Ishikawa (cell line): ENCODE measurements at regions not wholly inside any gene's neighbourhood (a gene's known extent, or its start where the extent isn't known, plus 50 kb on each side); places are given as distances from the start of the nearest gene placed in this dataset.

Source experiments
- CEBPB ChIP-seq: IDR thresholded peaks from 2 replicates; pipeline ENCODE4 v1.6.1; 2012
- CREB1 ChIP-seq: IDR thresholded peaks from 2 replicates; pipeline ENCODE4 v1.6.1; 2012; ENCODE audit warnings: low read depth
- EGR1 ChIP-seq: IDR thresholded peaks from 2 replicates; pipeline ENCODE4 v1.6.1; 2012
- EP300 ChIP-seq: IDR thresholded peaks from 2 replicates; pipeline ENCODE4 v1.6.1; 2012; ENCODE audit warnings: borderline replicate concordance
- FOXM1 ChIP-seq: IDR thresholded peaks from 2 replicates; pipeline ENCODE4 v1.6.1; 2012; ENCODE audit warnings: low read depth, borderline replicate concordance
- NFIC ChIP-seq: IDR thresholded peaks from 2 replicates; pipeline ENCODE4 v1.6.1; 2012
- RAD21 ChIP-seq: IDR thresholded peaks from 2 replicates; pipeline ENCODE4 v1.6.1; 2012; ENCODE audit warnings: low read depth
- TAF1 ChIP-seq: IDR thresholded peaks from 2 replicates; pipeline ENCODE4 v1.6.1; 2012; ENCODE audit warnings: low read depth, mild to moderate bottlenecking
- TCF12 ChIP-seq: IDR thresholded peaks from 2 replicates; pipeline ENCODE4 v1.6.1; 2012; ENCODE audit warnings: low read depth
- TEAD4 ChIP-seq: IDR thresholded peaks from 2 replicates; pipeline ENCODE4 v1.6.1; 2012
- USF1 ChIP-seq: IDR thresholded peaks from 2 replicates; pipeline ENCODE4 v1.6.1; 2012
- YY1 ChIP-seq: IDR thresholded peaks from 2 replicates; pipeline ENCODE4 v1.6.1; 2012; ENCODE audit warnings: low read depth
- ZBTB7A ChIP-seq: IDR thresholded peaks from 2 replicates; pipeline ENCODE4 v1.6.1; 2012; ENCODE audit warnings: low read depth
- TF ChIP-seq, protein P1 (sequence below): IDR thresholded peaks from 2 replicates; pipeline ENCODE4 v1.6.1; 2012; ENCODE audit warnings: low read depth, mild to moderate bottlenecking
- TF ChIP-seq, protein P2 (sequence below): IDR thresholded peaks from 2 replicates; pipeline ENCODE4 v1.6.1; 2012

- no peak for TF ChIP-seq EGR1
- TF ChIP-seq ZBTB7A = no peak
- no peak for TF ChIP-seq EP300
- no peak for TF ChIP-seq TCF12
- TF ChIP-seq NFIC = no peak
- TF ChIP-seq CEBPB = no peak
- TF ChIP-seq TEAD4 = no peak
These were observed 354.2 kb downstream of the PDCD6IP start for GRCh38 chr3:34152656-34153055.

DNA sequence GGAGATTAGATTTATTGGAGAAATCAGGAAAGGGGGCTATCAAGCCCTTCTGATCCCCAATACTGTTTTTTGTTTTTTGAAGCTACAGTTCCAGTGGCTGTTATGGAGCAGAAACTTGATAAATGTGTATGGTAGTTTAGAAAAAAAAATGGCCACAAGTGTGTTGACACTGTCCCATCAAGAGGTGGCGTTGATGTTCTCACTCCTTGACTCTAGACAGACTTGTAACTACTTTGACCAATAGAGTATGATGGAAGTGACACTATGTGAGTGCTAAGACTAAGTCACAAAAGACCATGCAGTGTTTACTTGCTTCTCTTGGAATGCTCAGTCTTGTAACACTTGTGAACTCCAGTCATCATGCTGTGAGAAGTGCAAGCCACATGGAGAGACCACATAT, 356.7 kb downstream of the PDCD6IP start:
- no peak for TF ChIP-seq FOXM1
- no peak for TF ChIP-seq ZBTB7A
- no peak for TF ChIP-seq RAD21
- TF ChIP-seq YY1 = no peak
- TF ChIP-seq TCF12 = no peak
- no peak for TF ChIP-seq USF1
- no peak for TF ChIP-seq EP300
- no peak for TF ChIP-seq TAF1

GRCh38 chr3:34155666-34156065, 357.2 kb downstream of the PDCD6IP start:
- no peak for TF ChIP-seq CREB1
- no peak for TF ChIP-seq RAD21
- TF ChIP-seq, protein P1, sequence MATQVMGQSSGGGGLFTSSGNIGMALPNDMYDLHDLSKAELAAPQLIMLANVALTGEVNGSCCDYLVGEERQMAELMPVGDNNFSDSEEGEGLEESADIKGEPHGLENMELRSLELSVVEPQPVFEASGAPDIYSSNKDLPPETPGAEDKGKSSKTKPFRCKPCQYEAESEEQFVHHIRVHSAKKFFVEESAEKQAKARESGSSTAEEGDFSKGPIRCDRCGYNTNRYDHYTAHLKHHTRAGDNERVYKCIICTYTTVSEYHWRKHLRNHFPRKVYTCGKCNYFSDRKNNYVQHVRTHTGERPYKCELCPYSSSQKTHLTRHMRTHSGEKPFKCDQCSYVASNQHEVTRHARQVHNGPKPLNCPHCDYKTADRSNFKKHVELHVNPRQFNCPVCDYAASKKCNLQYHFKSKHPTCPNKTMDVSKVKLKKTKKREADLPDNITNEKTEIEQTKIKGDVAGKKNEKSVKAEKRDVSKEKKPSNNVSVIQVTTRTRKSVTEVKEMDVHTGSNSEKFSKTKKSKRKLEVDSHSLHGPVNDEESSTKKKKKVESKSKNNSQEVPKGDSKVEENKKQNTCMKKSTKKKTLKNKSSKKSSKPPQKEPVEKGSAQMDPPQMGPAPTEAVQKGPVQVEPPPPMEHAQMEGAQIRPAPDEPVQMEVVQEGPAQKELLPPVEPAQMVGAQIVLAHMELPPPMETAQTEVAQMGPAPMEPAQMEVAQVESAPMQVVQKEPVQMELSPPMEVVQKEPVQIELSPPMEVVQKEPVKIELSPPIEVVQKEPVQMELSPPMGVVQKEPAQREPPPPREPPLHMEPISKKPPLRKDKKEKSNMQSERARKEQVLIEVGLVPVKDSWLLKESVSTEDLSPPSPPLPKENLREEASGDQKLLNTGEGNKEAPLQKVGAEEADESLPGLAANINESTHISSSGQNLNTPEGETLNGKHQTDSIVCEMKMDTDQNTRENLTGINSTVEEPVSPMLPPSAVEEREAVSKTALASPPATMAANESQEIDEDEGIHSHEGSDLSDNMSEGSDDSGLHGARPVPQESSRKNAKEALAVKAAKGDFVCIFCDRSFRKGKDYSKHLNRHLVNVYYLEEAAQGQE = no peak
- no peak for TF ChIP-seq CEBPB
- TF ChIP-seq EP300 = no peak
- TF ChIP-seq TEAD4 = no peak
- TF ChIP-seq TCF12 = no peak
- TF ChIP-seq, protein P2, sequence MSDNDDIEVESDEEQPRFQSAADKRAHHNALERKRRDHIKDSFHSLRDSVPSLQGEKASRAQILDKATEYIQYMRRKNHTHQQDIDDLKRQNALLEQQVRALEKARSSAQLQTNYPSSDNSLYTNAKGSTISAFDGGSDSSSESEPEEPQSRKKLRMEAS = no peak
- TF ChIP-seq YY1 = no peak
- no peak for TF ChIP-seq USF1
- no peak for TF ChIP-seq ZBTB7A
- no peak for TF ChIP-seq EGR1
- no peak for TF ChIP-seq NFIC
- no peak for TF ChIP-seq FOXM1
- no peak for TF ChIP-seq TAF1

GRCh38 chr3:34157491-34157890, 359.1 kb downstream of the PDCD6IP start:
- TF ChIP-seq TAF1 (no peak), RAD21 (no peak), TCF12 (no peak), CEBPB (no peak), CREB1 (no peak), USF1 (no peak), ZBTB7A (no peak)

DNA sequence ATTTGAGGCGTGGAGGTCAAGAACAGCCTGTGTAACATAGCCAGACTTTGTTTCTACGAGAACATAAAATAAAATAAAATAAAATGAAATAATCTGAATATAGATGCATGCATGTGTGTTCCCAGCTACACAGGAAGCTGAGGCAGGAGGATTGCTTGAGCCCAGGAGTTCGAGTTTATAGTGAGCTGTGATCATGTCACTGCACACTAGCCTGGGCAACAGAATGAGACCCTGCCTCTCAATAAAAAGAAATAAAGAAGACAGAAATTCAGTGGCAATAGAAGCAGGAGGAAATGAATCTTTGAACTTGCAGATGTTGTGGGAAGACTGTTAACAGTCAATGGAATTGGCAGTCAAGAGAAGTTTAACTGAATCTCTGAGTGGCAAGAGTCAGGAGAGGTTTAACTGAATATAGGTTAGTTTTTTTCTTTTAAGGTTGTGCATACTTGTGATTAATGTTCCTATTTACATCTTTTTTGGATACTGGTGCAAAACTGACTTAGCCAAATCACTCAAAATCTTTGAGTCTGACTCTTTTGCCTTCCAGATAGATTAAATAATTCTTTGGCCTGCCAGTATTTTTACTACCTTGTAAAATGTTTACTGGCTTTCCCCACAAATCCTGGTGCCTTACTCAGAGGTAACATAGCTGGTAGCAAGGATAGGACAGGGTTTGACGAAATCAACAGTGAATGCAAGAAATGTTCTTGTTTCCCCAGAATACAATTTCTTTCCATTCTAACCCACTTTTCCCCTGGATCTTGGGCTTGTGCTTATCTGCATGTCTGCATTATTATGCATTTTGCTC, 361.4 kb downstream of the PDCD6IP start:
- no peak for TF ChIP-seq FOXM1
- TF ChIP-seq, protein P1 = no peak
- TF ChIP-seq, protein P2 = no peak
- no peak for TF ChIP-seq YY1
- TF ChIP-seq TCF12 = no peak
- TF ChIP-seq USF1 = no peak
- no peak for TF ChIP-seq CEBPB
